ENCODE measurements at regions not wholly inside any gene's neighbourhood (a gene's known extent, or its start where the extent isn't known, plus 50 kb on each side); places are given as distances from the start of the nearest gene placed in this dataset.

DNA sequence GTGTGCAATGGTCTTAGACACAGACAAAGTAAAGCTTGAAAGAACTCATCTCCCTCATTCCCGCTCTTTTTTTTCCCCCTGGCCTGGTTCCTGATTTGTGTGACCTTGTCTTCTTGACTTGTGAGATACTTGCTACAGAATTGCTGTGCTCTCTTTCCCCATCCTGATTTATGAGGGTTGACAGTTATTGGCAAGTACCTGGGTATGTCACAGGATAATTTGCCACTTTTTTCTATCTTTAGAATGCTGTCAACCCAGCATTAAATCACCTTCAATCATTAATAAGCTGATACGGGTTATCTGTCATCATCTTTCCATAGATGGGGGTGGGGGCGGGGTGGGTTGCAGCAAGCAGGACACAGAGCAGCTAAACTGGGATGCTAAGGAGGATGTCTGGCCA lies 144.4 kb upstream of the PRICKLE1 start:
- Histone ChIP-seq H3K4me1 (ENCODE audit: control insufficient read depth, extremely low read depth, insufficient read depth, low read length) (no peaks in the 10 kb centered on the region), H3K9me3 (replicated peaks; ENCODE audit: control insufficient read depth, insufficient read depth, low read length) (no peaks in the 10 kb centered on the region), H3K9ac (replicated peaks; ENCODE audit: extremely low read depth, insufficient read depth, low read length) (no peak overlapping the region), H3K4me3 (replicated peaks in 1 of 3; ENCODE audit: insufficient read depth in 1 of 3, low read depth in 1 of 3, low read length in 3 of 3) (no peak overlapping the region), H3K9me1 (replicated peaks; ENCODE audit: control insufficient read depth, extremely low read depth, insufficient read depth, low read length) (no peaks in the 10 kb centered on the region), H4K20me1 (replicated peaks; ENCODE audit: control insufficient read depth, extremely low read depth, insufficient read depth, low read length) (no peaks in the 10 kb centered on the region), H3K4me2 (ENCODE audit: insufficient read depth, low read length) (no peak overlapping the region), H3K27me3 (ENCODE audit: control insufficient read depth in 2 of 2, insufficient read depth in 2 of 2, low read length in 2 of 2) (no peaks in the 10 kb centered on the region), H3K36me3 (ENCODE audit: control insufficient read depth in 2 of 2, extremely low read depth in 1 of 2, insufficient read depth in 2 of 2, low read length in 2 of 2) (no peaks in the 10 kb centered on the region), H2AFZ (ENCODE audit: low read depth, low read length) (no peak overlapping the region), H3K27ac (ENCODE audit: insufficient read depth, low read depth, low read length) (no peak overlapping the region), H3K79me2 (ENCODE audit: control insufficient read depth, insufficient read depth, low read length) (no peaks in the 10 kb centered on the region)
- DNase-seq (ENCODE audit: low read depth, low spot score) = no peak
- intact Hi-C loops (cut with micrococcal nuclease) = no loop called here
- no peak for FAIRE-seq
- ChIA-PET CTCF (no interaction called here), POLR2A (no interaction called here)
- TF ChIP-seq JUN (IDR thresholded peaks at IDR 0.05; ENCODE audit: borderline replicate concordance, insufficient read depth, insufficient read length, low read depth) = no peak
- no peak for TF ChIP-seq EZH2 (IDR thresholded peaks at IDR 0.05; ENCODE audit: borderline replicate concordance, low read depth, low read length, severe bottlenecking)
- TF ChIP-seq MAX (IDR thresholded peaks at IDR 0.05; ENCODE audit: insufficient read depth, insufficient read length) = no peak
- TF ChIP-seq, protein P1, sequence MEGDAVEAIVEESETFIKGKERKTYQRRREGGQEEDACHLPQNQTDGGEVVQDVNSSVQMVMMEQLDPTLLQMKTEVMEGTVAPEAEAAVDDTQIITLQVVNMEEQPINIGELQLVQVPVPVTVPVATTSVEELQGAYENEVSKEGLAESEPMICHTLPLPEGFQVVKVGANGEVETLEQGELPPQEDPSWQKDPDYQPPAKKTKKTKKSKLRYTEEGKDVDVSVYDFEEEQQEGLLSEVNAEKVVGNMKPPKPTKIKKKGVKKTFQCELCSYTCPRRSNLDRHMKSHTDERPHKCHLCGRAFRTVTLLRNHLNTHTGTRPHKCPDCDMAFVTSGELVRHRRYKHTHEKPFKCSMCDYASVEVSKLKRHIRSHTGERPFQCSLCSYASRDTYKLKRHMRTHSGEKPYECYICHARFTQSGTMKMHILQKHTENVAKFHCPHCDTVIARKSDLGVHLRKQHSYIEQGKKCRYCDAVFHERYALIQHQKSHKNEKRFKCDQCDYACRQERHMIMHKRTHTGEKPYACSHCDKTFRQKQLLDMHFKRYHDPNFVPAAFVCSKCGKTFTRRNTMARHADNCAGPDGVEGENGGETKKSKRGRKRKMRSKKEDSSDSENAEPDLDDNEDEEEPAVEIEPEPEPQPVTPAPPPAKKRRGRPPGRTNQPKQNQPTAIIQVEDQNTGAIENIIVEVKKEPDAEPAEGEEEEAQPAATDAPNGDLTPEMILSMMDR (IDR thresholded peaks at IDR 0.05; ENCODE audit: extremely low read depth in 1 of 2, insufficient read depth in 1 of 2, low read depth in 1 of 2, low read length in 2 of 2) = no peak
- TF ChIP-seq GATA2 (IDR thresholded peaks at IDR 0.05; ENCODE audit: insufficient read depth, insufficient read length, low read depth, low read length) = no peak
- no peak for TF ChIP-seq POLR2A (IDR thresholded peaks at IDR 0.05; ENCODE audit: low read depth, low read length)
- TF ChIP-seq POLR2AphosphoS5 (IDR thresholded peaks at IDR 0.05; ENCODE audit: insufficient read depth, low read depth, low read length) = no peak
- no peak for TF ChIP-seq MYC (IDR thresholded peaks at IDR 0.05; ENCODE audit: low read depth, low read length)
- TF ChIP-seq FOS (IDR thresholded peaks at IDR 0.05; ENCODE audit: borderline replicate concordance, insufficient read depth, low read length) = no peak
- BruUV-seq (replicated peaks) = no TSS peak
- dilution Hi-C loops (cut with MboI; ENCODE audit: extremely low pct_ligation_motif_present, low sequenced_read_pairs) = no loop called here

All from endothelial cell of umbilical vein (primary cell).